SW 1271 (cell line): ENCODE measurements at regions not wholly inside any gene's neighbourhood (a gene's known extent, or its start where the extent isn't known, plus 50 kb on each side); places are given as distances from the start of the nearest gene placed in this dataset.
A peak's percentile ranks its signal among the peaks of the same experiment; 100 is the strongest.
"Not testable (repeated sequence)": the region's sequence is repeated elsewhere in the genome, so short reads cannot be mapped to it uniquely, and the experiment has no call there.

Experiments
- DNase-seq, 2 experiments: peaks; one replicate each; lab custom pipeline; 2025; lab: John Stamatoyannopoulos, UW

DNA sequence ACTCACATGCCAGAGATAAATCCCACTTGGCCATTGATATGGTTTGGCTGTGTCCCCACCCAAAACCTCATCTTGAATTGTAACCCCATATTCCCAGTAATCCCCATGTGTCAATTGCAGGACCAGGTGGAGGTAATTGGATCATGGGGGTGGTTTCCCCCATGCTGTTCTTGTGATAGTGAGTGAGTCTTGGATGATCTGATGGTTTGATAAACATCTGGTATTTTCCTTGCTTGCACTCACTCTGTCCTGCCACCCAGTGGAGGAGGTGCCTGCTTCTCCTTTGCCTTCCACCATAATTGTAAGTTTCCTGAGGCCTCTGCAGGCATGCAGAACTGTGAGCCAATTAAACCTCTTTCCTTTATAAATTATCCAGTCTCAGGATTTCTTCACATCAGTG, 50.4 kb upstream of the B3GAT2 start:
- DNase-seq, result not testable (repeated sequence)

DNA sequence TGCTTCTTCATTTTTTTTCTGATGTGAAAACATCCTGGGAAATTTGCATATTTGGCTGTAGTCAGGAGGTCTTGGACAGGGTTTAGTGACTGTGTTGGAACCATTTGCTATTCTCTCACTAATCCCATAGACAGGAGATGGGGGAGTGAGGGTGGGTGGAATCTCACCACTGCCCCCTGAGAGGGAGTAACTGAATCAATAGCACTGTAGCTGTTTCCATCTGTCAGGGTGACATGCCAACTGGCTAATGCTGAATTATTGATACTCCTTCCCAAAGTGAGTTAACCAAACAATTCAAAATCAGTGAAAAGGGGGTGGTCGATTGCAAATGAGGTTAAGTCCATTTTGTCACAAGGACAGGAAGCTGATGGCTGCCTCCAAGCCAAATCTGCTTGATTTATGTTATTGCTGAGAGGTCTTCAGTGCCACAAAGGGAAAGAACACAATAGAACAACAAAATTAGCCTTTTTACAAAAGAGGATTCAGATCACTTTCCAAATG, 55.1 kb upstream of the B3GAT2 start:
- DNase-seq, result no peak

DNA sequence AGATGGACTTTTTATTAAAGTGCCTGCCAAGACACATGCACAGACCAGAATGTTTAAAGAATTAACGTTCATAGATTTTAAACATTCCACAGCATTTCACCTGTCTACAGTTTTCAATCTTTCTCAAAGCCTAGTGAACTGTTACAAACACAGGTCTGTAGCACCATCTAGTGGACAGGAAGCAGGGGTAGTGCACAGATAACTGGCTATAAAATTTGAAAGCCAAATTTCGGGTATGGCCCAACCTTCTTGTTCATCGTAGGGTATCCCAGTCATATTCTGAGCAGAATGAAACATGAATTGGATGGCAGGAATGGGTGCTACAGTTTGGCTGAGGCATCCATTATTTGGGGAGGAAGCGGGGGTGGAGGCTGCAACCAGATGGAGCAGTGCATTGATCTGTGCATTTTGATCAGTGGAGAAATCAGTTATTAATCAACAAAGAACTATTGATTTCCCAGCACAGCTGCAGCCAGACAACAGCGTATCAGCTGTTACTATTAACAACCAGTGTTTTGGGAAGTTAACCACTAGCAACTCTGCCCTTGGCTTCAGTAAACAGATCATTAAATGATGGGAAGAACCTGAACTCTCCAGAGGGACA, 56.1 kb upstream of the B3GAT2 start:
- DNase-seq, result peak; percentile 5 to 65

- DNase-seq, result no peak
Observed at GRCh38 chr6:71015392-71015791, 58.5 kb upstream of the B3GAT2 start.

GRCh38 chr6:71028236-71028876, 71.5 kb upstream of the B3GAT2 start:
- DNase-seq, result no peak

DNA sequence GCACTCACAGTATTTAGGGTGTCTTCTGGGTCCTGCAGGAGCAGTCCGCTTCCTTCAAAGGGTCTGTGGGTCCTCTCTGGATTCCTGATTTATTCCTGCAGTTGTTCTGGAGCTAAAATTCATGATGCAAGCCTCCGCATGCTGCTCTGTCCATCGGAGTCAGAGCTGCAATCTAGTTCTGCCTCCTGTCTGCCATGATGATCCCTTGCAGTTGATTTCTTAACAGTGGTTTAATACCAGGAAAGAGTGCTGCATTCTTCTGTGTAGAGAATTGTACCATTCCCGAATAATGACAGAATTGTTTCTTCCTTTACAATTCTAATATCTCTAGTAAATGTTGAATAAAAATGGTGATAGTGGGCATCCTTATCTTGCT, 72.0 kb upstream of the B3GAT2 start:
- no peak for DNase-seq

DNA sequence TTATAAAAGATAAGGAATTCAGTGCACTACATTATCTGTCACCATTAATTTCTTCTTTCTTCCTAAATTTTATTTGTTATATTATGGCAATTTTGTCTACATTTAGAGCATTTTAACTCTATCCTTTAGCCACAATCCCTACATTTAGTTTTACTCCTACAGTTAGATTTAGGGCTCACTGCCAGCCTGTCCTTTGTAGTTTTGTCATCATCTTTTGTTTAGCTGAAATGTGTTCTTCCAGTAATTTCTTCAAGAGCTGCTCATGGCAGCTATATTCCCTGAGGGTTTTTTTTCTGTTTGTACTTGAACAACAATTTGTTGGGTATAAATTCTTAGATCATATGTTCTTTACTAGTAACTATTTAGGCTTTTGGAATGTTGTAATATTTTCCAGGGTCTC, 72.7 kb upstream of the B3GAT2 start:
- no peak for DNase-seq

- DNase-seq, result no peak
Observed at GRCh38 chr6:71031912-71032311, 75.1 kb upstream of the B3GAT2 start.

- DNase-seq, result no peak
Observed at GRCh38 chr6:71033171-71033570, 76.3 kb upstream of the B3GAT2 start.

- no peak for DNase-seq
Observed at GRCh38 chr6:71033890-71034289, 77.0 kb upstream of the B3GAT2 start.

DNA sequence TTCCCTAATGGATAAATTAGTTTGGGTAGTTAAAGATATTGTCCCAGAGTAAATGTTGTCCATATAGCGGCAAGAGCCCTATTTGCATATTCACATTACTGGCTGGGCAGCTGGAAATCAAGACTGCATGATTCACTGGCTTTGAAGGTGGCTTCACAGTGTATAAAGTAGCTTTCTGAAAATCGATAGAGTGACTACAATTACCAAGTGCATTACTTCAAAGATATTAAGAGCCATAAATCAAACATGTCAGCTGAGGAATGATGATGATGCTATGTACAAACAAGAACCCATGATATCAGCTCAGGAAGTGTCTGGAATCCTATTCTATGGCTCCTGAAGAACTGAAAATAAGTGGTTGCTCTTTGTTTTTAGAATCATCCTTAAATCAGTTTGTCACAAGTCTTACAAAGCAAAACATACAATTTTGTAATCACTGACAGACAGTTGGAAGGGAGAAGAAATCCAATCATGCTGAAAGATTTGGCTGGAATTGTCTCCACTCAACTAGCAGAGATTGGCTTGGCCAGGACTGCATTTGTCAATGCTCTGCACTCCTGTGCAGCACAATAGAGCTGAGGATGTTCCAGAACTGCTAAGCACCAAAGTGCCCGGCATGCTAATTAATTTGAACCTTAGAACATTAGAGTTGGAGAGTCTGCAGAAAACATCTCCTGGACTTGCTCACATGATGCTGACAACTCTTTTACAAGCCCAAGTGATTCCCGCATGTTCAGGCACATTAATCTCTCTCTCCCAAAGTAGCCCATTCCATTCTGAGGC, 77.9 kb upstream of the B3GAT2 start:
- no peak for DNase-seq

DNA sequence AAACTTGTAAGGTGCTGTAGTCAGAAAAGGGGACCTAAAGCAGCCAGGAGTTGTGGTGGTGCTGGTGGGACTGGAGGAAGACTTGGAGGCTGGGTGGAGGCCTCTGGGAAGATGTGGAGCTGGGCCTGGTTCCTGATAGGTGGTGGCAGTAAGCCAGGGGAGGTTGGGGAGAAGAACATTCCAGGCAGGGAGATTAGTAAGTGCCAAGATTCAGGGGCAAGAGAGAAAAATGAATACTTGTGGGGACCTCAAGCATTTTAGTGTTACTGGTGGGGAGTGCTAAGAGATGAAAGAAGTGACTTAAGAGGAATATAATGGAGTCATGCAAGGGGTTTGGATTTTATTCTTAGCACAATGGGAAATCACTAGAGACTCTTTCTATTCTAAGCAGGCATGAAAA, 79.0 kb upstream of the B3GAT2 start:
- no peak for DNase-seq

GRCh38 chr6:71038711-71039344, 82.0 kb upstream of the B3GAT2 start:
- peak in 1 of 2 experiments; percentile 16 for DNase-seq

DNA sequence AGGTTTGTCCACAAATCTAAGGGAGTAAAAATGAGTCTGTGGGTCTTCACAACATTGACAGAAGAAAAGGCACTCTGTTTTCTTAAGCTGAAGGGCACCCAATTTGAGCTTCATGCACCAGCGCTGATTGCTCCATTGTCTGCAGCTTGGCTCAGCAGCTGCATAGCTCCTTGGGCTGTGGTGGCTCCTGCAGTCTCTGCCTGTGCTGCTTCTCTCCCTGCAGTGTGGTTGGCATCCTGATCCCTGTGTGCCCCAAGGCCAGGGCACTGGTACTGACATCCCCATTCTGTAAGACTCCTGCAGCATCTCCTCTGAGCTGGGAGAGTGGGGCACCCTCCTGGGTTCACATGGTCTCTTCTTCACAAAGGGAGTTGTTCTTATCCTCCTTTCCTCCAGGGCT, 83.2 kb upstream of the B3GAT2 start:
- no peak for DNase-seq

DNA sequence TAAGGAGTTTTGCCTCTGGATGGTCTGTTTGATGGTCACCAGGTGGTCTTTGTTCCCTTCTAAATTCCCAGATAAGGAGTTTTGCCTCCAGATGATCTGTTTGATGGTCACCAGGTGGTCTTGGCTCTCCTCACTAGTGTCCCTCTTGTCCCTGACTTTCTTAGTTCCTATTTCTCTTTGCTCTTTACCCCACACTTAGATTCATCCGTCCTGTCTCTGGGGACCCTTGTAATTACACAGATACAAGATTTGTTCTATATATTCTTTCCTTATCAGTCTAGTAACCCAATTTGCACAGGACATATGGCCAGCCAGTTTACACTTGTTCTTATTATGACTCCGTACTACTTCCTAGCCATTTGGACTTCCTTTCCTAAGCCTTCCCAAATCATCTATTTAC, 84.0 kb upstream of the B3GAT2 start:
- DNase-seq, result no peak

DNA sequence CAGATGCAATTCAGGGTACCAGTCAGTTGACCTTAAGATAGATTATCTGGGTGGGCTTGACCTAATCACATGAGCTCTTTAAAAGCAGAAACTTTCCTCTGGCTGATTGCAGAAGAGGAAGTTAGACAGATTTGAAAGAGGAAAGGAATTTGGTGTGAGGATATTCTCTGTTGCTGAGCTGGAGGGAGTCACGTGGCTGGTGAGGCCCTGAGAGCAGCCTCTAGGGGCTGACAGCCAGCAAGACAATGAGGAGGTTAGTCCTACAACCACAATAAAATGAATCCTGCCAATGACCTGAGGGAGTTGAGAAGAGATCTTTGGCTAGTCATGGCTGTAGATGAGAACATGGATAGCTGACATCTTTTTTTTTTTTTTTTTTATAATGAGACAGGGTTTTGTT, 87.0 kb upstream of the B3GAT2 start:
- no peak for DNase-seq

DNA sequence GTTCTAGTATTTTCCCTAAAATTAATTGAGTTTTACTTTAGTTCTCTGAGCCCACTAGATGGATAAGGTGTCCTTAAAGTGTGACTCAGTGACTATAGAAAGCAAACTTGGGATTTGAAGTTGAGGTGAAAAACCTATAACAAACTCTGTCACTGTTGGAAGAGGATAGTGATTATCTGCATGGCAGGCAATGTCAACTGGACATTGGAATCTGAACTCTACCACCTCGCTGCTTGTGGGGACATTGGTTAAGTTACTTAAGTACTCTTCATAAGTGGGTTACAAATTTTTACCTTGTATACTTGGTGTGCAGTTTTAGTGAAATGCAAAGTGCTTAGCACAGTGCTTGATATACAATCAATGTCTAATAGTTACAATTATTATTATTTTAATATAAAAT, 87.9 kb upstream of the B3GAT2 start:
- no peak for DNase-seq

DNA sequence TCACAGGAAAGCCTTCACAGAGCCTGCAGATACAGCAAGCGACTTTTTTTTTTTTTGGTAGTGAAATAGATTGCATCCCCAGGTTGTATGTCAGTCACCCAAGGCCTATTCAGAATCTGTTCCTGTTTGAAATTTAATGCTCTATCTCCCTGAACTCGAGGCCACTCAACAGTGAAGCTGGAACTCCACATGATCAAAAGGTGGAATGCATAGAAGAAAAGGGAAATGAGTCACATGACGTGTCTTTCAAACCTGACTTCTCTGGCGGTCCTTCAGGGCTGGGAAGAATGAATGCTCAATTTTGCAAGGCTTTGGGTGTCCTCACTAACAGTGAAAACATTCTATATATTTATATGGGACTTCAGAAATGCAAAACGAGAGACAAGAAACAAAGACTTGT, 88.4 kb upstream of the B3GAT2 start:
- DNase-seq, result no peak

DNA sequence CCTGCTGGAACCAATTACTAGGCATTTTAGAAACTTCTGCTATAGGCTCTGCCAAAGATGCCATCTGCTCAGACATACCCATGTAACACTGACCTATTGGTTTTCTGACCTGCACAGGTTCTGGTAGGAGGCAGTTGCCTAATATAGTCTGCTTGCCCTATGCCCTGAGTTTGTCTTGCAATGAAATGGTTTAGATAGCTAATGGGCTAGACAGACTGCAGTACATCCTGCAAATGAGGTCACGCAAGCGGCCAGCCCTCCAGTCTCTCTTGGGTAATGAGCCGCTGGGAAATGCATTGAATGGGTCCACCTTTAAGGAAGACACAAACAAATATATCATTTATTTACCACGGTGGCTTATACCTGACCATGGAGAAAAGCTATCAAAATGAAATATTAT, 90.6 kb upstream of the B3GAT2 start:
- DNase-seq, result no peak

DNA sequence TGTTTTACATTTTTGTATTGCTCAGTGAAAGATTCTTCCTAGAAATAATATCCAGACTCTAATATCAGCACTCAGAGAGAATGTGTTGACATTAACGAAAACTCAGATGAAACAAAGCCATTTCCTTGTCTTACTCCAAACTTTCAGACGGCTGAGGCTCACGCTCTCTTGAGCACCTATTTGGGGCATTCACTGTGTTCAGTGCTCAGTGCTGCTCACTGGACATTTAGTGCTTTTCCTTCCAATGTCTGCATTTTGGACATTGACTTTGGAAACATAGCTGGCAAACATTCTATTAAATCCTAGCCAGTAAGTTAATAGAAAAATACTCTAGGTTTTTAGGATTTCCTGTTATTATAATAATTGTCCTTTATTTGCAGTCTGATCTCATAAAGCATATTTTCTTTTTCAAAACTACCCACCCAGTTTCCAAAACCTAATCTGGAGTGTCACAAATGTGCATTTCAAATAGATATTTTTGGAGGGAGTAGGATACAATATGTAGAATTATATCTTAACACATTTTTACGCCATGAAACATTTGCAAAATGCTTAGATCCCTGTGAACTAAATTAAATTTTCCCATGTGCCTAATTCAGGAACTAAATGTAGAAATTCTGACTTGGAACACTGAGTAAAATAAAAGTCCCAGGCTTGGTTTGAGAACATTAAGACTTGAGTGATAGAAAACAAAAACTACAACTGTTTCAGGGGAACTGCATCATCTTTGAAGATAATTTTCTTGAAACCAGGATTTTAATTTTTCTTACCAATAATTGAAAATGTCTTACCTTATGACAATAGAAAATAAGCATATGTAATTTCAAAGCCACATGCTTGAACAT, 91.7 kb upstream of the B3GAT2 start:
- DNase-seq, result no peak

GRCh38 chr6:71049198-71049770, 92.4 kb upstream of the B3GAT2 start:
- DNase-seq, result no peak

DNA sequence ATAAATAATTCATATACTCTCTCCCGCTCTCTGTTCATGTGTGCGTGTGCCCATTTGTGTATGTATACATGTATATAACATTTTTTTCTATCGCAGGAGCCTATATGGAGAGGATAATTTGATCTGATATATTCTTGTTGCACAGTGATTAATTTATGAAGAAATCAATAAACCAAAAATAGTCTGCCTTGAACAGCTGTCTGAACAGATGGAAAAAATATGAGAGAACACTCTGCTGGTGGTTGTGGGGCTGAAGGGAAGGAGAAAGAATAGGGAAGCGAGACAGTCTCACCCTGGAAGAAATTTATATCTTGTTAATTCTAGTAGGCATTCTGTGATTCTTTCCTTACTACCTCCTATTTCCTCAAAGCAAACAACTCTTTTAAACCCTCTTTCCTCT, 96.6 kb upstream of the B3GAT2 start:
- DNase-seq, result no peak
